ENCODE measurements at regions not wholly inside any gene's neighbourhood (a gene's known extent, or its start where the extent isn't known, plus 50 kb on each side); places are given as distances from the start of the nearest gene placed in this dataset.

DNA sequence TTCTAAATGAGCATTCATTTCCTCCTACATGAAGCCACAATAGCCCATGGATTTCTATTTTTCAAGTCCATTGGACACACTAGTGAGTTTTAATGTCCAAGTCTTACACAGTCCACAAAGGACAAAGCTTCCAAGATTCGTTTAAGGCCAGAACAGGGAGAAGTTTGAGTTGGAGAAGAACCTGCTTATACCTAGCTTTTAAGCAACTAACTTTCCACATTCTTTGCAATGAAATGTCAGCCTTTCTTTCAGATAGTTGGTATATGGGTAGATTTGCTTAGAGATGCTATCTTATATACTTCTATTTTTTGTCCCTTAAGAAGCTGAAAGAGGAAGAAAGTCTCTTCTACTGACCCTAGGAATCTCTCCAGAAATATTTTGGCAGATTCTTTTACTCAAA, 66.1 kb upstream of the NPAS2 start:
- TF ChIP-seq JUND (IDR thresholded peaks at IDR 0.05; ENCODE audit: low read depth) = no peak
- DNase-seq (ENCODE audit: low read depth in 1 of 2, low spot score in 1 of 2) = no peak
- in situ Hi-C loops (cut with HindIII; ENCODE audit: low pct_unique_long_range_greater_than_20kb, low sequenced_read_pairs) = no loop called here

DNA sequence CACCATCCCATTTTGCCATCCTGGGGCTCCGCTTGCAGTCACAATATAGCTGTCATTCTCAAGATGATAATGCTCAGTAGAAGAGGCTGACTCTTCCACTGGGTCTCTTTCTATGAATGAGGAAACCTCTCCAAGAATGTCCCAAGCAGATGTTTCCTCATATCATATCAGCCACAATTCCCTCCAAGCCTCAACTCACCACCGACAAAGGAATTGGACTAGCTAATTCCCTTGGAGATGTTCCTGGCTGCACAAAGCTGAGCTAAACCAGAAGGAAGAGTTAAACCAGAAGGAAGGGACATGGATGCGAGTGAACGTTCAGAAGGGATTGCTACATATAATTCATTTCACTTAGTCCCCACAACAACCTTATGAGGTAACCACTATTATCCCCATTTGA, 65.0 kb upstream of the NPAS2 start:
- no peak for DNase-seq (ENCODE audit: low read depth in 1 of 2, low spot score in 1 of 2)
- in situ Hi-C loops (cut with HindIII; ENCODE audit: low pct_unique_long_range_greater_than_20kb, low sequenced_read_pairs) = no loop called here
- TF ChIP-seq JUND (IDR thresholded peaks at IDR 0.05; ENCODE audit: low read depth) = no peak

DNA sequence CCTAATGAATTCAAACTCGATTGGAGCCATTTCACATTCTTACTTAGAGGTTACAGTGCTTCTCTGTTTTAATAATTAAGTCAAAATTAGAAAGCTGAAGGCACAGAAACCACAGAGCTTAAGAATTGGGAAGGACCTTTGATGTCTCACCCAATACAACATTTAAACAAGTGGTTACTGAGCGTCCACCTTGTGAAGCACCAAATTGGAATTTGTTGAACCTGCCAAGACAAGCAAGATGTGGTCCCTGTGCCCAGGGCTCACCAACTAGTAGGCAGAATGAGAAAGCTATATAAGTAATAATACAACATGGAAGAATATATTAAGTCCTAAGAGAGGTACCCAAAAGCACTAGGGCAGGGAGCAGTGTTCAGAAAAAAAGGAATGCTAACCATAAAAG, 64.5 kb upstream of the NPAS2 start:
- DNase-seq (ENCODE audit: low read depth in 1 of 2, low spot score in 1 of 2) = no peak
- no peak for TF ChIP-seq JUND (IDR thresholded peaks at IDR 0.05; ENCODE audit: low read depth)
- in situ Hi-C loops (cut with HindIII; ENCODE audit: low pct_unique_long_range_greater_than_20kb, low sequenced_read_pairs) = no loop called here

DNA sequence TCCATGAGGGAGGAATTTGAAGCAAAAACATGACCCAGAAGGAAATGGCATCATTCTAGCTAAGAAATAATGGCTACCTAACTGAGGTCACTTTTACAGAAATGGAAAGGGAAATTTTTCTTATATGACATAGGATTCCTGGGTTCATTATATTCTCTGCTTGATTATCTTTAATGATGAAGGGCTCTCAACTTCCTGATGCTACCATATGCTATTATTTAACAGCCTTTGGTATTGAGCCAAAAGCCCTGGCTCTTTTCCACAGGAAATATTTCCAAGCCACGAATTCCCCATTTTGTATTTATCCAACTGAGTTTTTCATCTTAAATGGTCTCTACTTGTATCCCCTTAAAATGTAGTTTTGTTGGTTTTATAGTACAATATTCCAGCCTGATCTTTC, 63.2 kb upstream of the NPAS2 start:
- in situ Hi-C loops (cut with HindIII; ENCODE audit: low pct_unique_long_range_greater_than_20kb, low sequenced_read_pairs) = no loop called here
- no peak for DNase-seq (ENCODE audit: low read depth in 1 of 2, low spot score in 1 of 2)
- TF ChIP-seq JUND (IDR thresholded peaks at IDR 0.05; ENCODE audit: low read depth) = no peak

DNA sequence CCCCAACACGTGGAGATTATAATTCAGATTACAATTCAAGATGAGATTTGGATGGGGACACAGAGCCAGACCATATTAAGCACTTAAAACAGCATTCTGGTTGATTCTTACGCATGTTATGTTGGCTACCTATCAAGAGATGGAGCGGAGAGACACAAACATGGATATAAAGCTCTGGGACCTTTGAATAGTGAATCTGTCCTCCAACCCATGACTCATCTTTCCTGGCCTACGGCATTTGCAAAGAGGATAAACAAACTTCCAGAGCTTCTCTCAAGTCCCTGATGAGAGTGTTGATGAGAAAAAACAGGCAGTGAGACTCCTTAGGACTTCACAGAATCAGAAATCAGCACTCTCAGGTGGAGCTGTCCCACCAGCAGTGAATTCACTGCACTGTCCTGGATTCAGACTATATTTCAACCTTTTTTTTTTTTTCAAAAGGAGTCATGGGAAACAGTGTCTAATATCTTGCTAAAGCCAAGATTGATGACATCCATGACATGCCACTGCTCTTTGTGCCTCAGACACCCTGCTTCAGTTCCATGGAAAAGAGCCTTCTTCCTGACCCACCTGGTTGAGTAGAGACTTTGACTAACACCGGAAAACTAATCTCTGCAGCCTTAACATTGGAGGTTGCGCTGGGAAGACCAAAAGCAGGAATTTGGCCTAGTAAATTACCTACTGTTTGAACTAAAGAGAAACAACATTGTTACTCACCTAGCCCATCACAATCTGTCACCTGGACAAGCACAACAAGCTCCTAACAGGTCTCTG, 62.1 kb upstream of the NPAS2 start:
- in situ Hi-C loops (cut with HindIII; ENCODE audit: low pct_unique_long_range_greater_than_20kb, low sequenced_read_pairs) = no loop called here
- no peak for DNase-seq (ENCODE audit: low read depth in 1 of 2, low spot score in 1 of 2)
- no peak for TF ChIP-seq JUND (IDR thresholded peaks at IDR 0.05; ENCODE audit: low read depth)

DNA sequence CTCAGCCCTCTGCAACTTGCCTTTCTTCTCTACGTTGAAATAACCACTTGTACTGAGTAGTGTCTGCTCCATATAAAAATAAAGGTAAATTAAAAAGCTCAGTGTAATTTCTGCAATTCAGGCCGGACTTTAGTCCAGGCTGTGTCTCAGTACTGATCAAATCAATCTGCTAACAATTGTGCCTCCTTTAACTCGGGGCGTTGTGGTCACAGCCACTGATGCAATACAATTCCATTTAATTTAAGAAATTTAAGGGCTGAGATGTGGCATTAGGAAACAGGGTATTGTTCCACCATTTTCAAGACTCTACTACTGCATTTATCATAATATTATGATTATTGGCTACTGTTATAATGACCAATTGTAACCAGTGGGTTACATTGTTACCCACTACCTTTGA, 60.0 kb upstream of the NPAS2 start:
- TF ChIP-seq JUND (IDR thresholded peaks at IDR 0.05; ENCODE audit: low read depth) = no peak

DNA sequence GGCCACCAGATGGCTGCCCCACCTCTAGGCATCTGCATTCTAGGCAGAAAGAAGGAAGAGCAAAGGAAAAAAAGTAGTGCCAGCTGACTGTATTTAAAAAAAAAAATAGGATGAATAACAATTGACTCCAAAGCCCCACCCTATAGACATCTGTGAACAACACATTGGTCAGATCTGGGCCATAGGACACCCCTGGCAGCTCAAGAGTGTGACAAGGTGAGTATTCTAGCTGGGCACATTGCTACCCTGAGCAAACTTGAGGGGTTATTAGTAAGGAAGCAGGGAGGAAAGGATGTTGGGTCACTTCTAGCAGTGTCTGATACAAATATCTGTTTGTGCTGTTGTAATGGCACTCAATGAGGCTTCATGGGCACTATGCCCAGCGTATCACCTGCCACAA, 58.6 kb upstream of the NPAS2 start:
- DNase-seq (ENCODE audit: low read depth in 1 of 2, low spot score in 1 of 2) = no peak
- in situ Hi-C loops (cut with HindIII; ENCODE audit: low pct_unique_long_range_greater_than_20kb, low sequenced_read_pairs) = no loop called here
- no peak for TF ChIP-seq JUND (IDR thresholded peaks at IDR 0.05; ENCODE audit: low read depth)

More for the DNA sequence above, 60.0 kb upstream of the NPAS2 start:
- no peak for DNase-seq (ENCODE audit: low read depth in 1 of 2, low spot score in 1 of 2)
- in situ Hi-C loops (cut with HindIII; ENCODE audit: low pct_unique_long_range_greater_than_20kb, low sequenced_read_pairs) = no loop called here

DNA sequence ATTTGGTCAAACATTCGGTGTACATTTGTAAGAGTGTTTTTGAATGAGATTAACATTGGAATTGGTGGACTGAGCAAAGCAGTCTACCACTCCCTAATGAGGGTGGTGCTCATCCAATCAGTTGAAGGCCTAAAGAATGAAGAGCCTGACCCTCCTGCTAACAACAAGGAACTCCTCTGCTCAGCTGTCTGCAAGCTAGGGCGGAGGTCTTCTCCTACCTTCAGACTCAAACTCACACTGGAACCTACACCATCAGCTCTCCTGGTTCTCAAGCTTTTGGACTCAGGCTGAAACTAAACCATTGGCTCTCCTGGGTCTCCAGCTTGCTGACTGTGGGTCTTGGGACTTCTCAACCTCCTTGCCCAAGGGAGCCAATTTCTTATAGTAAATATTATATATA, 55.5 kb upstream of the NPAS2 start:
- no peak for TF ChIP-seq JUND (IDR thresholded peaks at IDR 0.05; ENCODE audit: low read depth)
- in situ Hi-C loops (cut with HindIII; ENCODE audit: low pct_unique_long_range_greater_than_20kb, low sequenced_read_pairs) = no loop called here
- no peak for DNase-seq (ENCODE audit: low read depth in 1 of 2, low spot score in 1 of 2)

DNA sequence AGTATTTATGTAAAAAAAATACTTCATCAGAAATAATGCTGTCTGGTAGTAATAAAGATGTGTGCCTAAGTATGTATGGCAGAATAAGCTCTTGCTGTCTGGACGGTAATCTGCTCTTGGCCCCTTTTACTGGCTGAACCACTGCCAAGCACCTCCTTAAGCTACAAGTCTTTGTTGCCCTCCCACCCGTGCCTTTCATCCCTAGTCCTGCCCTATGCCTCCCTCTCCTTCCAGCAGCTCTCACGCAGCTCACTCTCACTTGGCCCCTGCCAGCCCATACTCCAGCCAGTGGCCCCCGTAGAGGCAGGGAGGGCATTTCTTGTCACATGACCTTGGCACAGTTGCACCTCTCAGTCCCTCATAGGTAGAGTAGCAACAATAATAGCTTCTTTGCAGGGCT, 54.5 kb upstream of the NPAS2 start:
- no peak for DNase-seq (ENCODE audit: low read depth in 1 of 2, low spot score in 1 of 2)
- TF ChIP-seq JUND (IDR thresholded peaks at IDR 0.05; ENCODE audit: low read depth) = no peak
- in situ Hi-C loops (cut with HindIII; ENCODE audit: low pct_unique_long_range_greater_than_20kb, low sequenced_read_pairs) = no loop called here

DNA sequence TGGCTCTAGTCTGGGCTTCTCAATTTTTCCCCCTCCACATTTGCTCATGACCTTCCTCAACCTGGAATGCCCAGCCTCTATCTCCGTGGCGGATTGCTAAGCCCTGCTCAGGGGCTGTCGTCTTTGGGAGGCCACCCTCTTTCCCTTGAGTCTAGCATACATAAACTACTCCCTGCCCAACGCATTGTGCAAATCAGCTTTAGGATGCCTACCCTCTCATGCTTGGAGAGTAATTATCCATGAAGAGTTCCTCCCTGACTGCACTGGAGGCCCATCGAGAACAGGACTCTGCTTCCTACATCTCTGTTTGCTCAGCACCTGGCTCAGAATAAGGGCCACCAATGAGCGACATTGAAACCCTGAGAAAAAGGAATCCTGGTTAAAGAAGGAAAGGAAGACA, 53.7 kb upstream of the NPAS2 start:
- no peak for TF ChIP-seq JUND (IDR thresholded peaks at IDR 0.05; ENCODE audit: low read depth)
- in situ Hi-C loops (cut with HindIII; ENCODE audit: low pct_unique_long_range_greater_than_20kb, low sequenced_read_pairs) = no loop called here
- no peak for DNase-seq (ENCODE audit: low read depth in 1 of 2, low spot score in 1 of 2)

DNA sequence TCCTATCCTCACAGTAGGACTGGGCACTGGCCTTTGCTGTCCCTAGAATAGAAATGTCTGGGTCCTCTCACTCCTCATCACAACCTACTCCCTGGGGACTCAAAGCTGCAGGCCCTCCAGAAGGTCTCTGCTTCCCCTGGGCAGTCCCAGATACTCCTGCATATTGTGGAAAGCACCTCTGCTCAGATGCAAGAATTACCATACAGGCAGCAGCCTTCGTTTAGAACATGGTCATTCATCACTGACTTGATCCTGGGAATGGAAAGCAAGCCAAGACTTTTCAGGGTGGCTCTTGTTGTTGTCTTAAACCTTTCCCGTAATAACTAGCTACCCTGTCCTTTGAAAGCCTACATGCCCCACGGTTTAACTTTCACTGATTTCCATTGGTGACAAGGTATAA, 53.1 kb upstream of the NPAS2 start:
- in situ Hi-C loops (cut with HindIII; ENCODE audit: low pct_unique_long_range_greater_than_20kb, low sequenced_read_pairs) = no loop called here
- DNase-seq (ENCODE audit: low read depth in 1 of 2, low spot score in 1 of 2) = no peak
- no peak for TF ChIP-seq JUND (IDR thresholded peaks at IDR 0.05; ENCODE audit: low read depth)

DNA sequence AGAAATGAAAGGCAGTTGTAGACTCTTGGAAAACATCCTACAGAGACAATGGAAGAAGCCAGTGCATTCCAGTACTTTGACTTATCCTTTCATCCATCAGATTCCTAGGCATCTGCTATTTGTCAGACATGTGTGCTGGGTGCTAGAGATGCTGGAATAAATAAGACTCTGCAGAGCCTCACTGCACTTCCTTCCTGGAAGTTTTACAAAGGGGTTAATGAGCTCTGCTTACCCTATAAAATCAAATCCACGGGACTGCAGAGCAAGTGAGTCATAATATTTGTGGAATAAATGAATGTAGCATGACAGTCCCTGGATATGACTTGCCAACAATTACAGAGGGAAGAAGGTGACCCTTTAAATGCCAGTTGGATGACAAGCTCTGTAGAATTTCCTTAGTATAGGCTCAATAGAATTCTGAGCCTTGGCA, 52.7 kb upstream of the NPAS2 start:
- peak in 1 of 2 experiments; percentile 9 for DNase-seq (ENCODE audit: low read depth in 1 of 2, low spot score in 1 of 2)
- no peak for TF ChIP-seq JUND (IDR thresholded peaks at IDR 0.05; ENCODE audit: low read depth)
- in situ Hi-C loops (cut with HindIII; ENCODE audit: low pct_unique_long_range_greater_than_20kb, low sequenced_read_pairs) = no loop called here

DNA sequence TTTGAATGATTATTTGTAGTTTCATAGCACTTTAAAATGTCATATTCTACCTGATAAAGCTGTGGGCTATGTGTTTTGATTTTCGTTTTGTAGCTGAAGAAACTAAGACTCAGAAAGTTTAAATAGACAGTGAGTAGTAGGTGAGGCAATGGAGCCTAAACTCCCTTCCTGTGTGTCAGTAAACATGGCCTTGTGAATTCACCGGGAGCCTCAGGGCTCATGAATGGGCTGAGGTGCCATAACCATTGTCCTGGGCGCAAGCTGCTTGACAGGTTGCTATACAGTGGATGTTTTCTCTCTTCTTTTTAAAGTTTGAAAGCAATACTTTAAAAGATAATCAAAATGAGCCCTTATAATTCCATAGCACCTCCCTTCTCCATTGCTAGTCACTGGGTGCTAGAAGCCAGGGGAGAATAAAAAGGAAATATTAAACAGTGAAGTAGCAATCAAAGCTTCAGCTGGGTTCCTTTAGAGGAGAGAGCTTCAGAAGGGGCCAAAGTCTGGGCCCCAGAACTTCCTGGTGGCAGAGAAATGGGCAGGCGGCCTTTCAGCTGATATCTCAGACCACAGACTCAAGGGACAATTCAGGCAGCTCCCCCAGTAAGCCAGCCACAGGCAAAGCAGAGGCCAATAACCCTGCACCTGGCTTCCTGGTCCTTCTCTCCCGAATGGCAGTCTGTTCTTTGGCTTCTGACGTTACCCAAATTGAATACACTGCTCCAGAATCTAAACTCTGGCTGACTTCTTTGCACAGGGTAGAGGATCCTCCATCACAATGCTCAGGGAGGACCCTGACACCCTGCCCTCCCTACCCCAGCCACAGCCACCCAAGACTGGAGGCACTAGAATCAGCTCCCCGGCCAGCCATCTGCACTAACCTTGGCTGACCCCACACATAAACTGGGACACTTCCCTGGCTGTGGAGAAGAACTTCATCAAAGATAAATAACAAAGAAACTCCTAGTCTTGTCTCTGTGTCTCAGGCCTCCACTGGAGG, 51.8 kb upstream of the NPAS2 start:
- in situ Hi-C loops (cut with HindIII; ENCODE audit: low pct_unique_long_range_greater_than_20kb, low sequenced_read_pairs) = no loop called here
- no peak for TF ChIP-seq JUND (IDR thresholded peaks at IDR 0.05; ENCODE audit: low read depth)
- peak in 1 of 2 experiments; percentile 50 for DNase-seq (ENCODE audit: low read depth in 1 of 2, low spot score in 1 of 2)
